ENCODE measurements at regions not wholly inside any gene's neighbourhood (a gene's known extent, or its start where the extent isn't known, plus 50 kb on each side); places are given as distances from the start of the nearest gene placed in this dataset.

DNA sequence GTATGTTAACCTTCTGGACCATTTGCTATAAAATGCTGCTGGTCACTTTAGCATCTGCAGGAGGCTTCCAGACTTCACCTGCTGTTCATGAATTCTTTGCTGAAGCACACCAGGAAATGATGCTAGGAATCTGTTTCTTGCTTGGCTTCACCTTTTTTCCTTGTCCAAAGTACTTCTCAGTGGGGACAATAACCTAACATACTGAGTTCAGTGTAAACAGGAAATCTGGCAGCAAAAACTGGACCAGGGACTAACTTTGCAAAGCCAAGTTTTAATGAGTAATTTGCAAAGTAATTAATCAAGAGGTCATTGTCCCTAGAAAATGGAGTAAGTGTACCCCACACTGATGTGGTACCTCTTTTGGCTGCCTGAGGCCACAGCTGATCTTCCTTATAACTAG is 128.4 kb downstream of the RXFP2 start:
- CTCF ChIA-PET, result interaction anchor here in 1 of 2 donors (0.7 kb wide), 1 partner anchor 14 kb away, joined by 5 read pairs; no protein-coding TSS in a partner anchor
- H3K9me3 ChIP-seq, result no peaks in the 10 kb centered on the region
- POLR2A ChIA-PET, result no interaction called here
- H3K27me3 Mint-ChIP-seq, result peaks cover 0 to 1% of the 10 kb centered on the region in 2 donors
- DNase-seq (no peak), ATAC-seq (replicated peaks in 1 of 4) (no peak)
- H3K36me3 Mint-ChIP-seq, result no peaks in the 10 kb centered on the region
- no peak overlapping the region for H3K4me3 ChIP-seq (ENCODE audit: control insufficient read depth in 1 of 2, extremely low read depth in 1 of 2, low read length in 1 of 2)
- H3K4me3 Mint-ChIP-seq, result no peak overlapping the region
- H3K27me3 ChIP-seq (replicated peaks in 1 of 2; ENCODE audit: control insufficient read depth in 2 of 2, extremely low read depth in 1 of 2, insufficient read depth in 2 of 2, low read length in 1 of 2), result no peaks in the 10 kb centered on the region
- no peaks in the 10 kb centered on the region for H3K4me1 ChIP-seq (ENCODE audit: control insufficient read depth in 1 of 2, extremely low read depth in 1 of 2, insufficient read depth in 2 of 2, low read length in 2 of 2)
- H3K27ac ChIP-seq (ENCODE audit: low read length), result no peak overlapping the region
- H3K27ac Mint-ChIP-seq, result no peak overlapping the region
- no peaks in the 10 kb centered on the region for H3K36me3 ChIP-seq (ENCODE audit: control insufficient read depth in 2 of 2, extremely low read depth in 1 of 2, insufficient read depth in 1 of 2, low read length in 1 of 2)
- H3K4me1 Mint-ChIP-seq, result peaks cover 0 to 16% (median 0%) of the 10 kb centered on the region in 3 donors
- no peaks in the 10 kb centered on the region for H3K9me3 Mint-ChIP-seq

GRCh38 chr13:31869582-31869981 is 130.3 kb downstream of the RXFP2 start:
- H3K9me3 ChIP-seq, result no peaks in the 10 kb centered on the region
- ATAC-seq (replicated peaks in 1 of 4) (no peak), DNase-seq (no peak)
- Mint-ChIP-seq H3K36me3 (no peaks in the 10 kb centered on the region), H3K27ac (no peak overlapping the region), H3K4me1 (peaks cover 0 to 16% (median 0%) of the 10 kb centered on the region in 3 donors), H3K9me3 (no peaks in the 10 kb centered on the region), H3K27me3 (peaks cover 0 to 4% of the 10 kb centered on the region in 2 donors), H3K4me3 (no peak overlapping the region)
- no peaks in the 10 kb centered on the region for H3K36me3 ChIP-seq (ENCODE audit: control insufficient read depth in 2 of 2, extremely low read depth in 1 of 2, insufficient read depth in 1 of 2, low read length in 1 of 2)
- ChIA-PET CTCF (interaction anchor here in 1 of 2 donors (0.7 kb wide), 1 partner anchor 36 kb away, joined by 3 read pairs; no protein-coding TSS in a partner anchor), POLR2A (no interaction called here)
- no peaks in the 10 kb centered on the region for H3K27me3 ChIP-seq (replicated peaks in 1 of 2; ENCODE audit: control insufficient read depth in 2 of 2, extremely low read depth in 1 of 2, insufficient read depth in 2 of 2, low read length in 1 of 2)
- no peaks in the 10 kb centered on the region for H3K4me1 ChIP-seq (ENCODE audit: control insufficient read depth in 1 of 2, extremely low read depth in 1 of 2, insufficient read depth in 2 of 2, low read length in 2 of 2)
- H3K4me3 ChIP-seq (ENCODE audit: control insufficient read depth in 1 of 2, extremely low read depth in 1 of 2, low read length in 1 of 2), result no peak overlapping the region
- H3K27ac ChIP-seq (ENCODE audit: low read length), result no peak overlapping the region
- WGBS (ENCODE audit: insufficient coverage), result no CpG with 5 or more reads among the region's 2 CpGs

DNA sequence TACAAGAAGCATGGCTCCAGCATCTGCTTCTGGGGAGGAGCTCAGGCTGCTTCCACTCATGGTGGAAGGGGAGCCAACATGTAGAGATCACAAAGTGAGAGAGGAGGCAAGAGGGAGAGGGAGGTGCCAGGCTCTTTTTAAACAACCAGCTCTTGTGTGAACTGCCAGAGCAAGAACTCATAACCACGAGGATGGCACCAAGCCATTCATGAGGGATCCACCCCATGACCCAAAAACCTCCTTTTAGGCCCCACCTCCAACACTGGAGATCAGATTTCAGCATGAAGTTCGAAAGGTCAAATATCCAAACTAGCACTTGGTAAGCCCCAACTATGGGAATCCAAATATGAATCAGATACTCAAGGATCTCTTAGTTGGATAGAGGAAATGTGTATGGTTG is 131.2 kb downstream of the RXFP2 start:
- no peaks in the 10 kb centered on the region for H3K4me1 ChIP-seq (ENCODE audit: control insufficient read depth in 1 of 2, extremely low read depth in 1 of 2, insufficient read depth in 2 of 2, low read length in 2 of 2)
- Mint-ChIP-seq H3K27me3 (peaks cover 4% of the 10 kb centered on the region in 2 donors), H3K36me3 (no peaks in the 10 kb centered on the region), H3K9me3 (no peaks in the 10 kb centered on the region), H3K4me3 (no peak overlapping the region), H3K4me1 (peaks cover 0 to 13% (median 0%) of the 10 kb centered on the region in 3 donors), H3K27ac (no peak overlapping the region)
- H3K27me3 ChIP-seq (replicated peaks in 1 of 2; ENCODE audit: control insufficient read depth in 2 of 2, extremely low read depth in 1 of 2, insufficient read depth in 2 of 2, low read length in 1 of 2), result no peaks in the 10 kb centered on the region
- no peaks in the 10 kb centered on the region for H3K9me3 ChIP-seq
- no peak overlapping the region for H3K4me3 ChIP-seq (ENCODE audit: control insufficient read depth in 1 of 2, extremely low read depth in 1 of 2, low read length in 1 of 2)
- WGBS (ENCODE audit: insufficient coverage), result no CpG with 5 or more reads among the region's 2 CpGs
- H3K27ac ChIP-seq (ENCODE audit: low read length), result no peak overlapping the region
- CTCF ChIA-PET, result interaction anchor here in 1 of 2 donors (0.7 kb wide), 1 partner anchor 35 kb away, joined by 3 read pairs; no protein-coding TSS in a partner anchor
- H3K36me3 ChIP-seq (ENCODE audit: control insufficient read depth in 2 of 2, extremely low read depth in 1 of 2, insufficient read depth in 1 of 2, low read length in 1 of 2), result no peaks in the 10 kb centered on the region
- ATAC-seq (replicated peaks in 1 of 4) (no peak), DNase-seq (no peak)
- POLR2A ChIA-PET, result no interaction called here

DNA sequence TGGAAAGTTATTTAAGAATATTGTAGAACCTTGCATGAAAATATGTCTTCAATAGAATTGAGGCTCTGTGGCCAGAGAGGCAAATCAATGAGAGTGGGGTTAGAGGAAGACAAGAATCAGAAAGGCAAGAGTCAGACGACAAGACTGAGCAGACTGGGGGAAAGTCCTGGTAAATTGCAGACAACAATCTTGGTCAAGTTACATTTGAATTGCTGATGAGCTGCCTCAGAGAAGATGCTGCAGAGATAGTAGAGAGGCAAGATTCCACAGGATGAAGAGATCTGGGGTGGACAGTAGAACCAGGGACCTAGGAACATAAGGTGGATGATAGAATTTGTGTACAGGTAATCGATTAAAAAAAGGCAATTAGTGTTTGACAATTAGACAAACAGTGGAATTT is 133.8 kb downstream of the RXFP2 start:
- no peaks in the 10 kb centered on the region for H3K9me3 Mint-ChIP-seq
- 75% methylated on average over 1 of the region's 2 CpGs for WGBS (ENCODE audit: insufficient coverage)
- CTCF ChIA-PET, result no interaction called here
- no peak overlapping the region for H3K27ac Mint-ChIP-seq
- Histone ChIP-seq H3K4me3 (ENCODE audit: control insufficient read depth in 1 of 2, extremely low read depth in 1 of 2, low read length in 1 of 2) (no peak overlapping the region), H3K4me1 (ENCODE audit: control insufficient read depth in 1 of 2, extremely low read depth in 1 of 2, insufficient read depth in 2 of 2, low read length in 2 of 2) (peaks cover 0 to 3% of the 10 kb centered on the region in 2 experiments), H3K9me3 (no peaks in the 10 kb centered on the region), H3K36me3 (ENCODE audit: control insufficient read depth in 2 of 2, extremely low read depth in 1 of 2, insufficient read depth in 1 of 2, low read length in 1 of 2) (no peaks in the 10 kb centered on the region), H3K27ac (ENCODE audit: low read length) (no peak overlapping the region), H3K27me3 (replicated peaks in 1 of 2; ENCODE audit: control insufficient read depth in 2 of 2, extremely low read depth in 1 of 2, insufficient read depth in 2 of 2, low read length in 1 of 2) (no peaks in the 10 kb centered on the region)
- H3K4me3 Mint-ChIP-seq, result no peak overlapping the region
- POLR2A ChIA-PET, result no interaction called here
- H3K27me3 Mint-ChIP-seq, result peaks cover 4 to 5% of the 10 kb centered on the region in 2 donors
- DNase-seq, result no peak
- ATAC-seq (replicated peaks in 1 of 4), result no peak
- no peaks in the 10 kb centered on the region for H3K36me3 Mint-ChIP-seq
- peaks cover 0 to 24% (median 0%) of the 10 kb centered on the region in 3 donors for H3K4me1 Mint-ChIP-seq

DNA sequence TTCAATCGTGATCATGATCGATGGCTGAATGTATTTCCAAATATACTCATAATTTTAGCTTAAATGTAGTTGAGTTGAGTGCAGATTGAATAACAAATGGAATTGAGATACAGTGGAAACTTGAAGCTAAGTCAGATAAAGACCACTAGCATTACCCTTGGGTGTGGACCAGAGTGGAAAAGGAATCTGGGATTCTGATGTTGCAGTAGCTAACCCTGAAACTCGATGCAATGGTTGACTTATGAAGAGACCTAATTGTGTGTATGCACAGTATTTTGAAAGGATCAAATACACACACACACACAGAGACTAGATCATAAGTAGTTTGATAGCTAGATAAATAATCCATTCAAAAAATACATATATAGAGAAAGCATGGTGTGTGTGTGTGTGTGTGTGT is 135.8 kb downstream of the RXFP2 start:
- Mint-ChIP-seq H3K9me3 (no peaks in the 10 kb centered on the region), H3K27me3 (peaks cover 4 to 5% of the 10 kb centered on the region in 2 donors), H3K4me3 (no peak overlapping the region), H3K27ac (no peak overlapping the region), H3K4me1 (peaks cover 0 to 19% (median 0%) of the 10 kb centered on the region in 3 donors), H3K36me3 (no peaks in the 10 kb centered on the region)
- Histone ChIP-seq H3K4me3 (ENCODE audit: control insufficient read depth in 1 of 2, extremely low read depth in 1 of 2, low read length in 1 of 2) (no peak overlapping the region), H3K9me3 (no peaks in the 10 kb centered on the region), H3K27me3 (replicated peaks in 1 of 2; ENCODE audit: control insufficient read depth in 2 of 2, extremely low read depth in 1 of 2, insufficient read depth in 2 of 2, low read length in 1 of 2) (no peaks in the 10 kb centered on the region), H3K27ac (ENCODE audit: low read length) (no peak overlapping the region), H3K36me3 (ENCODE audit: control insufficient read depth in 2 of 2, extremely low read depth in 1 of 2, insufficient read depth in 1 of 2, low read length in 1 of 2) (no peaks in the 10 kb centered on the region), H3K4me1 (ENCODE audit: control insufficient read depth in 1 of 2, extremely low read depth in 1 of 2, insufficient read depth in 2 of 2, low read length in 2 of 2) (peaks cover 0 to 3% of the 10 kb centered on the region in 2 experiments)
- no CpG with 5 or more reads among the region's 3 CpGs for WGBS (ENCODE audit: insufficient coverage)
- DNase-seq, result no peak
- CTCF ChIA-PET, result interaction anchor here in 1 of 2 donors (0.6 kb wide), 1 partner anchor 127 kb away, joined by 3 read pairs; no protein-coding TSS in a partner anchor
- ATAC-seq (replicated peaks in 1 of 4), result no peak
- POLR2A ChIA-PET, result interaction anchor here in 1 of 2 donors (0.6 kb wide), 1 partner anchor 17 kb away, joined by 4 read pairs; no protein-coding TSS in a partner anchor

DNA sequence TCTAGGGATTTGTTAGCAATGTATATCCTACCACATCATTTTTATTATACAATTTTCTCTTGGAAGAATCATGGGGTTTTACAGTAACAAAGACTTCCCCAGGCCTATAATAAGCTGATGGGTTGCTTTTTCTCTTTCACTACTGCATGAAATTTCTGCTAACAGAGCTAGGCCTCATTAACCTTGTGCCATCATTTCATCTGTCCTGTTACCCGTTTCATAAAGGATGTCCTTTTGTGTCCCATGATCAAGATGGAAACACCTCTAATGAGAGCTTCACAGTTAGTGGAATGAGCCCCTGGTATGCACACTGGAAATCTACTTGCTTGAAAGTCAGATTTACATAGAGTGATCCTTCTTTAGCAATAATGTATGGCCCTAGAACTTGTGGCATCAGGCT is 138.7 kb downstream of the RXFP2 start:
- Mint-ChIP-seq H3K4me3 (no peak overlapping the region), H3K27me3 (peaks cover 4 to 5% of the 10 kb centered on the region in 2 donors), H3K27ac (no peak overlapping the region), H3K4me1 (peaks cover 0 to 14% (median 0%) of the 10 kb centered on the region in 3 donors), H3K9me3 (no peaks in the 10 kb centered on the region), H3K36me3 (no peaks in the 10 kb centered on the region)
- Histone ChIP-seq H3K4me3 (ENCODE audit: control insufficient read depth in 1 of 2, extremely low read depth in 1 of 2, low read length in 1 of 2) (no peak overlapping the region), H3K27me3 (replicated peaks in 1 of 2; ENCODE audit: control insufficient read depth in 2 of 2, extremely low read depth in 1 of 2, insufficient read depth in 2 of 2, low read length in 1 of 2) (no peaks in the 10 kb centered on the region), H3K9me3 (no peaks in the 10 kb centered on the region), H3K4me1 (ENCODE audit: control insufficient read depth in 1 of 2, extremely low read depth in 1 of 2, insufficient read depth in 2 of 2, low read length in 2 of 2) (peaks cover 0 to 3% of the 10 kb centered on the region in 2 experiments), H3K27ac (ENCODE audit: low read length) (no peak overlapping the region), H3K36me3 (ENCODE audit: control insufficient read depth in 2 of 2, extremely low read depth in 1 of 2, insufficient read depth in 1 of 2, low read length in 1 of 2) (no peaks in the 10 kb centered on the region)
- WGBS (ENCODE audit: insufficient coverage), result 67% methylated on average over 1 of the region's 1 CpG
- DNase-seq (no peak), ATAC-seq (replicated peaks in 1 of 4) (no peak)
- ChIA-PET CTCF (interaction anchor here (0.7 to 0.8 kb wide), 2 partner anchors 15 to 645 kb away, joined by 3 read pairs; no protein-coding TSS in a partner anchor), POLR2A (interaction anchor here in 1 of 2 donors (0.6 kb wide), 1 partner anchor 1507 kb away, joined by 3 read pairs; no protein-coding TSS in a partner anchor)
